HepG2 (cell line): ENCODE measurements at regions not wholly inside any gene's neighbourhood (a gene's known extent, or its start where the extent isn't known, plus 50 kb on each side); places are given as distances from the start of the nearest gene placed in this dataset.

Source experiments
- ATAC-seq: fragments of 200-7000 bp; cut with Tn5 transposase; 3 replicates; pipeline ENCODE4 v1.9.1; 2020; ENCODE audit warnings: mild to moderate bottlenecking, moderate library complexity
- BruUV-seq: library from RNA; stranded (reverse); fragments of 400-500 nt; replicated peaks from 2 replicates; lab custom pipeline; 2021; lab: Mats Ljungman, UMichigan
- CTCF ChIA-PET: fragments of 300-600 bp; formaldehyde crosslinking; extraction: SDS; loops from one replicate; lab custom pipeline; 2021; ENCODE audit warnings: low total read pairs, inconsistent platforms, low intra/inter-chr PET ratio; lab: Yijun Ruan, JAX
- POLR2A ChIA-PET: fragments of 350-600 bp; sonication (Branson Sonifier 250); formaldehyde crosslinking; loops from one replicate; lab custom pipeline; 2020; ENCODE audit warnings: antibody characterized with exemption, inconsistent platforms; lab: Yijun Ruan, JAX
- DNase-seq: peaks from one replicate; pipeline ENCODE4 v3.0.0-alpha.2; 2015; ENCODE audit warnings: low spot score
- FAIRE-seq: peaks from 3 replicates; lab custom pipeline; 2011; peaks lifted over from hg19 to GRCh38; lab: Jason Lieb, UNC
- H2AFZ ChIP-seq: one replicate; pipeline ENCODE4 v1.6.1; 2011; ENCODE audit warnings: low read length, inconsistent platforms
- H3K27ac ChIP-seq: fragments of 300-600 bp; 3 replicates; pipeline ENCODE4 v1.8.0; 2011; ENCODE audit warnings: mixed run types, mild to moderate bottlenecking, mixed read lengths, low read length, inconsistent platforms; ENCODE audit not compliant: insufficient read depth; ENCODE audit errors: extremely low read length
- H3K27me3 ChIP-seq, 2 experiments: fragments of 200-600 bp in 1 of 2; 2 replicates in 1 of 2; 3 replicates in 1 of 2; pipeline versions ENCODE4 v1.6.0 to v1.8.0; 2011; ENCODE audit warnings: low read length in 2 of 2, mild to moderate bottlenecking in 2 of 2, moderate library complexity in 2 of 2, inconsistent platforms in 1 of 2; ENCODE audit not compliant: insufficient read depth in 2 of 2, control insufficient read depth in 1 of 2
- H3K36me3 ChIP-seq, 2 experiments: fragments of 200-600 bp in 1 of 2; replicated peaks in 1 of 2; 2 replicates in 1 of 2; 3 replicates in 1 of 2; pipeline versions ENCODE4 v1.5.1 to v1.8.0; 2011; ENCODE audit warnings: low read length in 2 of 2, inconsistent platforms in 1 of 2; ENCODE audit not compliant: insufficient read depth in 2 of 2, control insufficient read depth in 1 of 2
- H3K4me1 ChIP-seq: 2 replicates; pipeline ENCODE4 v1.5.1; 2012; ENCODE audit warnings: low read length, inconsistent platforms; ENCODE audit not compliant: insufficient read depth
- H3K4me2 ChIP-seq: 2 replicates; pipeline ENCODE4 v1.6.0; 2011; ENCODE audit warnings: low read depth, low read length, inconsistent platforms
- H3K4me3 ChIP-seq, 3 experiments: fragments of 200-600 bp in 1 of 3; sonication (generic), shearing (Covaris generic) in 1 of 3; replicated peaks in 1 of 3; 2 replicates each; pipeline ENCODE4 v1.5.1; 2011 to 2016; ENCODE audit warnings: low read length in 3 of 3, inconsistent platforms in 2 of 3, low read depth in 2 of 3, mild to moderate bottlenecking in 2 of 3, control low read depth in 1 of 3, mixed read lengths in 1 of 3; ENCODE audit not compliant: insufficient read depth in 1 of 3
- H3K79me2 ChIP-seq: one replicate; pipeline ENCODE4 v1.6.1; 2011; ENCODE audit warnings: low read length, inconsistent platforms; ENCODE audit not compliant: insufficient read depth
- H3K9ac ChIP-seq: 2 replicates; pipeline ENCODE4 v1.6.0; 2011; ENCODE audit warnings: mild to moderate bottlenecking, low read depth, low read length, inconsistent platforms; ENCODE audit not compliant: insufficient read depth
- H3K9me3 ChIP-seq: 2 replicates; pipeline ENCODE4 v1.5.1; 2012; ENCODE audit warnings: mild to moderate bottlenecking, low read length
- H4K20me1 ChIP-seq: 2 replicates; pipeline ENCODE4 v1.6.0; 2011; ENCODE audit warnings: inconsistent platforms, mild to moderate bottlenecking, low read length, moderate library complexity; ENCODE audit not compliant: insufficient read depth
- MNT ChIP-seq: fragments of 450-650 bp; IDR thresholded peaks from 2 replicates; pipeline ENCODE4 v1.6.1; 2016
- ZNF512B ChIP-seq: sonication (generic); formaldehyde crosslinking; IDR thresholded peaks from 2 replicates; pipeline ENCODE4 v1.5.1; 2020; ENCODE audit warnings: missing genetic modification reagents, mild to moderate bottlenecking, borderline replicate concordance
- ZNF629 ChIP-seq: sonication (generic); formaldehyde crosslinking; conservative IDR thresholded peaks from 2 replicates; pipeline ENCODE4 v1.5.0; 2020; ENCODE audit warnings: missing genetic modification reagents
- in situ Hi-C: cut with HindIII; loops from 2 replicates; pipeline ENCODE4 v1.10.0; 2017; ENCODE audit warnings: low pct_unique_long_range_greater_than_20kb; ENCODE audit not compliant: extremely low pct_ligation_motif_present
- intact Hi-C: fragments of 100-400 bp; cut with micrococcal nuclease; formaldehyde crosslinking; loops from one replicate; pipeline ENCODE4 v1.10.0; 2022; ENCODE audit not compliant: unreplicated experiment

GRCh38 chr10:107362306-107362705 lies 197.8 kb upstream of the SORCS1 start:
- no peak for FAIRE-seq
- intact Hi-C loops: no loop called here
- Histone ChIP-seq H3K4me1 (no peaks in the 10 kb centered on the region), H3K4me2 (no peak overlapping the region), H3K36me3 (no peaks in the 10 kb centered on the region), H3K9me3 (peaks cover 95% of the 10 kb centered on the region), H4K20me1 (no peaks in the 10 kb centered on the region), H3K4me3 (no peak overlapping the region), H3K27me3 (no peaks in the 10 kb centered on the region), H3K79me2 (no peaks in the 10 kb centered on the region), H3K27ac (no peak overlapping the region), H2AFZ (no peak overlapping the region), H3K9ac (no peak overlapping the region)
- CTCF ChIA-PET: no interaction called here
- no TSS peak for BruUV-seq
- POLR2A ChIA-PET: no interaction called here
- ATAC-seq: no peak
- no peak for TF ChIP-seq ZNF512B (CRISPR knock-in tag)
- in situ Hi-C loops: no loop called here
- DNase-seq: no peak

- H2AFZ ChIP-seq: no peak overlapping the region
- H3K4me1 ChIP-seq: no peaks in the 10 kb centered on the region
- H3K4me2 ChIP-seq: no peak overlapping the region
- no peak for FAIRE-seq
- H3K79me2 ChIP-seq: no peaks in the 10 kb centered on the region
- H4K20me1 ChIP-seq: no peaks in the 10 kb centered on the region
- no peaks in the 10 kb centered on the region for H3K36me3 ChIP-seq
- ChIA-PET CTCF (no interaction called here), POLR2A (no interaction called here)
- DNase-seq: no peak
- no peak overlapping the region for H3K27ac ChIP-seq
- BruUV-seq: no TSS peak
- in situ Hi-C loops: no loop called here
- intact Hi-C loops: no loop called here
- TF ChIP-seq MNT (peak; percentile 57), ZNF629 (CRISPR knock-in tag) (no peak)
- no peaks in the 10 kb centered on the region for H3K27me3 ChIP-seq
- ATAC-seq: no peak
- peaks cover 82% of the 10 kb centered on the region for H3K9me3 ChIP-seq
- no peak overlapping the region for H3K9ac ChIP-seq
- H3K4me3 ChIP-seq: no peak overlapping the region
Measured at GRCh38 chr10:107357033-107357432, 192.5 kb upstream of the SORCS1 start.
